T-helper 2 cell (primary cell): ENCODE measurements at regions not wholly inside any gene's neighbourhood (a gene's known extent, or its start where the extent isn't known, plus 50 kb on each side); places are given as distances from the start of the nearest gene placed in this dataset.
"Not testable (repeated sequence)": the region's sequence is repeated elsewhere in the genome, so short reads cannot be mapped to it uniquely, and the experiment has no call there.

Source experiments
- DNase-seq, 5 experiments: peaks; one replicate each; pipeline versions ENCODE4 v3.0.0 to v3.0.0-alpha.2; 2012 to 2022

GRCh38 chr15:36108541-36108940 lies 470.9 kb upstream of the CDIN1 start:
- no peak for DNase-seq

- DNase-seq, result no peak
Measured at GRCh38 chr15:36109943-36110658, 469.3 kb upstream of the CDIN1 start.

DNA sequence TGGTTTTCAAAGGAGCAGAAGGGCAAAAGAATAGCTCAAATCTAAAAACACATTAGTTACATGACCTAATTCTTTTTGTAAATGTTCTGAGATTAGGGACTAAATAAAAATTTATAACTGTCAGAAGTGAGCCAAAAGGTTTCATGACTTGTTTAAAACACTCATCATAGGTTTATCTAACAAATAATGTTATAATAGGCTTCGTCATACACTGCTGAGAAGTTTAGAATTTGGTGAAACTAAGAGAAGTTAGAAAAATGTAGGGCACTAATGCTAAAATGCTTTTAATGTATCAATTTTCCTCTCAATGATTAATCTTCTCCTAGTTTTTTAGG lies 468.8 kb upstream of the CDIN1 start:
- no peak for DNase-seq

DNA sequence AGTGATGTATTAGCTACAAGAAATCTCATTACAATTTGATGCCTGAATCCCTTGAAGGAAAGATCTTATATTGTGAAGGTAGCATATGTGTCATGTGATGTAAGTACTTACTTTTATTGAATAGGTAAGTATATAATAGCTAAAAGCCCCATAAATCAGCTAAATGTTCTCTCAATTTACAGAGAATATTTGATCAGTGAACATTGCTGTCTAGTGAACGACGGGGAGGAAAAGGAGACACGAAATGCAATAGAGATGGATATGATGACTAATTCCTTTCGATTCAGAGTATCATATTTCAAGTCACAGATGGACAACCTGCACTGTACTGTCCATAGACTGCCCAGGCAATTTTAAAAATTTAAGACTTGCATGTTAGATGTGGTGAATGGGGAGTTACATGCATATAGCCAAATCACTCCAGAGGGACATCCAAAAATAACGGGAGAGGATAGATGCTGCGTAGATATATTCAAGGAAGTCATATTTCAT lies 462.1 kb upstream of the CDIN1 start:
- DNase-seq, result no peak

DNA sequence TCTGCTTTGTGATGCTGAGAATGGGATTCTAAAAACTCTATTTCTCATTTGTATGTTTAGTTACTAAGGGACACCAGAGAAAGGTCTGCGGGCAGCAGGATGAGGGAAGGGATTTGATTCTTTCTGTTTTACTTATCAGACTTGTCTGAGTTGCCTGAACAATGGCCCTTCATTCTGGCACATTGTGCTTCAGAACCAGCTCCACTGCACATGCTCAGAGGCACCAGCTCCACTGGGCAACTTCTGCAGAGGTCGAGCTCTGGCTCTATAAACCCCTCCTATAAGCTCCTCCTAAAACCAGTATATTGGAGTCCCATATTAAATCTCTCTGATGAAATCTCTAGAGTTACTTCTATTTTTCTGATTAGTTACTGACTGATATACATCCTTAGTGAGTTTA lies 453.2 kb upstream of the CDIN1 start:
- DNase-seq, result no peak

- DNase-seq, result no peak
Measured at GRCh38 chr15:36130641-36131310, 448.6 kb upstream of the CDIN1 start.

DNA sequence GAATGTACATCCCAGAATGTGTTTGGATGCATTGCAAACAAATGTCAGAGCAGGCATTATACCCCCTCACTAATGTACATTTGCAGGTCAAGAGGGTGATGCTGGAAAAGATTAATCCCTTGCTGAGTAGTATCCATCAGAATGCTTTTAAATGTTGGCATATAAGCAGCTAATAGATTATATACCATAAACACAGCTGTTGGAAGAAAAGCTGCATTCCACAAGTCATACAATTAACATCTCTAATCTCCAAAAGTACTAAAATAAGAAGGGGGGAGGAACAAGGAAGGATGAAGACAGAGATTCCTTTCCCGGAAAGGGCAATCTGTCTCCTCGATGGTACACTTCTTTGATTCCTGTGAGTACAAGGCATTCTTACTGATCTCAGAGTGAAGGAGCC lies 445.7 kb upstream of the CDIN1 start:
- DNase-seq, result no peak

DNA sequence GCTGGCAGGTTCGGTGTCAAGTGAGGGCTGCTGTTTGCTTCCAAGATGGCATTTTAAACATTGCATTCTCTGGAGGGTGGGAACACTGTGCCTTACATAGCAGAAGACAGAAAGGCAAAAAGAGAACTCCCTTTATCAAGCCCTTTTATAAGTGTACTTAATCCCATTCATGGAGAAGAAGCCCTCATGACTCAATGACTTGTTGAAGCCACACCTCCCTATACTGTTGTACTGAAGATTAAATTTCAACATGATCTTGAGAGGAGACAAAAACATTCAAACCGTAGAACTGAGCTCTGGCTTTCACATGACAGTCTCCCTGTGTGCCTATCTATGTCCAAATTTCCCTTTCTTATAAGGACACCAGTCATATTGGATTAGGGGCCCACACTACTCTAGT lies 443.4 kb upstream of the CDIN1 start:
- no peak for DNase-seq

GRCh38 chr15:36152936-36153335 lies 426.5 kb upstream of the CDIN1 start:
- DNase-seq, result no peak

GRCh38 chr15:36156879-36157427 lies 422.5 kb upstream of the CDIN1 start:
- no peak for DNase-seq

GRCh38 chr15:36160351-36160750 lies 419.1 kb upstream of the CDIN1 start:
- no peak for DNase-seq

- no peak for DNase-seq
Measured at GRCh38 chr15:36161108-36161507, 418.3 kb upstream of the CDIN1 start.

- DNase-seq, result no peak
Measured at GRCh38 chr15:36161771-36162212, 417.6 kb upstream of the CDIN1 start.

DNA sequence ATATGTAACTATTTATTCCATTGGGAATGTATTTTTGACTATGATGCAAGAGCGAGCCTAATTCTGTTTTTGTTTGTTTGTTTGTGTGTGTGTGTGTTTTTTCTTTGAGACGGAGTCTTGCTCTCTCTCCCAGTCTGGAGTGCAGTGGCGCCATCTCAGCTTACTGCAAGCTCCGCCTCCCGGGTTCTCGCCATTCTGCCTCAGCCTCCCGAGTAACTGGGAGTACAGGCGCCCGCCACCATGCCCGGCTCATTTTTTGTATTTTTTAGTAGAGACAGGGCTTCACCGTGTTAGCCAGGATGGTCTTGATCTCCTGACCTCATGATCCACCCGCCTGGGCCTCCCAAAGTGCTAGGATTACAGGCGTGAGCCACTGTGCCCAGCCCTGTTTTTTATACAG lies 415.4 kb upstream of the CDIN1 start:
- not testable (repeated sequence) for DNase-seq

DNA sequence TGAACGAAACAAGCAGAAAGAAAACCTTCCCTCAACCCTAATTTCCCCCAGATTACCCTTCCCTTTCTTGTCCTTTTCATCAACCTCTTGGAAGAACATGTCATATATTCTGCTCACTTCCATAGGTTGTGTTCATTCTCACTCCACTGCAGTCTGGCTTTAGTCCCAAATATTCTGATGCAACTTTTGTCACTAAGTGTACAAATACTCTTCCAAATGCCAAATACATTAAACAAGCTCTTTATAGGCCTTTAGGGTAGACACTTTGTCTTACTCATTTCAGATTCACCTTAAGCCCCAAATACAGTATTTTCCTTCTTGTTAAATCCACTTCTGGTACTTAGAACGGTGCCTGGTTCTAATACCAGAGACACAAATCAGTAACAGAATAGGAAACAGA lies 406.5 kb upstream of the CDIN1 start:
- DNase-seq, result no peak

GRCh38 chr15:36175186-36175740 lies 404.2 kb upstream of the CDIN1 start:
- DNase-seq, result no peak

- no peak for DNase-seq
Measured at GRCh38 chr15:36175741-36176291, 403.6 kb upstream of the CDIN1 start.

DNA sequence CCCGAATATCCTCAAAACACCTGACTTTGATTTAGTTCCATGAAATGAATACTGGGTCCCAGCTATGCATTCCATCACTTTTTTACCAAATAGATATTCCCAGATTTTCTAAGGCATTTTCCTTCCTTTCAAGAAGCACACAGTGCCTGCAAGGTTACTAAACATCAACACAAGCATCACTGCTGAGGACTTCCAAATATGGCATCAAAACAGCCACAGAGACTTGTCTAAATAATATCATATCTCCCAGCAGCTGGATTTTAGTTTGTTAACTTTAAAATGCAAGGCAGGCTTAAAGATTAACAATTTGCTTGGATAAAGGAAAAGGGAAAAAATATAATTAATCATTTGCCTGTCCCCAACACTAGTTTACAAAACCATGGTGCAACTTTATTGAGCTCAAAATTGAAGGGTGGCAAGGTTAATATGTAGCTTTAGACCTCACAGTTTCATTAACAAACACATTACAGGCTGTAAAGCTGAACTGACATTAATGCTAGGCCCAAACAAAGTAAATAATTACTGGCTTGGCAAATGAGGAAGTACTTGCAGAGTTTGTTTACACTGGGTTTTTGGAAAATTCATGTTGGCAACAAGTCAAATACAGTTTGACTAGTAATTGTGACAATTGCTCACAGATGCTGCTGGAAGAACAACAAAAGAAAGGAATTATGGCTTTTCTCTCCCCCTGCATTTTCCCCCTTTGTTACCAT lies 401.7 kb upstream of the CDIN1 start:
- DNase-seq, result no peak

DNA sequence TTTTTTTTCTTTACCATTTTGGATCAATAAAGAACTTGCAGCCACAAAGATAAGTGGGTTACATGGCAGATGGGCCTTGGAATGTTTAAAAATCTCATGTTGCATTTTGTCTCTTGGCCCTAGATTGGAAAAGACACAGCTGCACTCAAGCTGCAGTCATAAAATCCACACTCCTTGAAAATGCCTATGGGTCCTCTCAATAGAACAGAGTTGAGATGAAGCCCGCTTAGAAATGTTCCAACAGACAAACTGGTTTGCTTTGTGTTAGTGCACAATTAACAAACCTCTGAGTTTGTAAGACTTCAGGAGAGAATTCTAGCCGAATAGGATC lies 401.2 kb upstream of the CDIN1 start:
- DNase-seq, result no peak

GRCh38 chr15:36183201-36183600 lies 396.2 kb upstream of the CDIN1 start:
- no peak for DNase-seq

DNA sequence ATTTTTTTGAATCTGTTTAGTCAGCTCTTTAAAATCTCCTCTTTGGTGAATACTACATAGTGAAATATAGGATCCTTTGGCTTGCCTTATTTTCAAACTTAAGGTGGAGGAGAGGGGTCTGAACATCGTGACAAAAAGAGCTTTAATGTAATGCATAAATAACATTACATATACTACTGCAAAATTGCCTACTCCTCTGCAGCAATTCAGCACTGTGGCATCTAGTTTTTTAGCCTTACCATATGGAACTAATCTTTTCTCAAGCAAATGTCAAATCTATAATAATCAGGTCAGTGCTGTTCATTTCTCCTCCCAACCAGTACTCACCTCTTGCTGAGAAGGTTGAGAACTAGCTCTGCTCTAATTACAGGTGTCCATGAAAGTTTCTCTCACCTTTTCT lies 394.0 kb upstream of the CDIN1 start:
- no peak for DNase-seq

DNA sequence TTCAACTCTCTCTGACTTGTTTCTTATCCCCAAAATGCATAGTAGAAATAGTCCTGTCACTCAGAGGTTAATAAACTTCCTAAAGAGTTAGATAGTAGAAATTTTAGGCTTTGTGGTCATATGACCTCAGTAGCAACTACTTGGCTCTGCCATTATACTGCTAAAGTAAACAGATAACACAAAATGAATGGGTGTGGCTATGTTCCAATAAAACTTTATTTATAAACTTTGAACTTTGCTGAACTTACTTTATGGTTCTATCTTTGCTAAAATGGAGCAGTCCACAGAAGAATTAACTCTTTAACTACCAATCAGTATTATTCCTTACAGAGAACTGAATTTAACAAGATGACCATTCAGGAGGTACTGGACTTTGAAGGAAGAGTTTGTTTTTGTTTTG lies 393.6 kb upstream of the CDIN1 start:
- no peak for DNase-seq

- DNase-seq, result no peak
Measured at GRCh38 chr15:36186376-36186775, 393.1 kb upstream of the CDIN1 start.
